ENCODE measurements at regions not wholly inside any gene's neighbourhood (a gene's known extent, or its start where the extent isn't known, plus 50 kb on each side); places are given as distances from the start of the nearest gene placed in this dataset.

- TF ChIP-seq TAF1 (IDR thresholded peaks at IDR 0.05; ENCODE audit: low read depth, low read length) (no peak), POLR2A (IDR thresholded peaks at IDR 0.05; ENCODE audit: low read depth, low read length) (no peak)
Measured at GRCh38 chr1:165078391-165078790, 278.1 kb downstream of the LMX1A start.
